Right ventricle myocardium inferior (tissue), 1 donor: ENCODE measurements at regions not wholly inside any gene's neighbourhood (a gene's known extent, or its start where the extent isn't known, plus 50 kb on each side); places are given as distances from the start of the nearest gene placed in this dataset.

Experiments used
- ATAC-seq: fragments of 200-7000 bp; cut with Tn5 transposase; one replicate; pipeline ENCODE4 v1.9.1; 2020; ENCODE audit warnings: mild to moderate bottlenecking, moderate library complexity
- DNase-seq: peaks from one replicate; pipeline ENCODE4 v3.0.0; 2021; ENCODE audit errors: missing footprints
- intact Hi-C: fragments of 100-400 bp; cut with DNase I; formaldehyde crosslinking; loops from one replicate; pipeline ENCODE4 v1.11.0; 2022
- donor health status: DM: no; HTN: yes; CAD: no; lungs with severe emphysema.

DNA sequence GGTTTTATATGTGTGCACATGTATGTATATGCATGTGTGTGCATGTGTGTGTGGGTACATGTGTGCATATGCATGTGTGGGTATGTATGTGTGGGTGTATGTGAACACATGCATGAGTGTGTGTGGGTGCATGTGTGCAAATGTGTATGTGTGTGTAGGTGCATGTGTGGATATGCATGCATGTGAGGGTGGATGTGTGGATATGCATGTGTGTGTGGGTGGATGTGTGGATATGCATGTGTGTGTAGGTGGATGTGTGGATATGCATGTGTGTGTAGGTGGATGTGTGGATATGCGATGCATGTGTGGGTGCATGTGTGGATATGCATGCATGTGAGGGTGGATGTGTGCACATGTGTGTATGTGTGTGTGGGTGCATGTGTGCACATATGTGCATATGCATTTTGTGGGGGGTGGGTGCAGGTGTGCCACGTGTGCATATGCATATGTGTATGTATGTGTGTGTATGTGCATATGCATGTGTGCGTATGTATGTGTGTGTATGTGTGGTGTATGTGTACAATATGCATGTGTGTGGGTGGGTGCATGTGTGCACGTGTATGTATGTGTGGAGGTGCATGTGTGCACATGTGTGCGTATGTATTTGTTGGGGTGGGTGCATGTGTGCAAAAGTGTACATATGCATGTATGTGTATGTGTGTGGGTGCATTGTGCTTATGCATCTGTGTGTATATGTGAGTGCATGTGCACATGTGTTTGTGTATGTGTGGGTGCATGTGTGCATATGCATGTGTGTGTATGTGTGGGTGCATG is 144.2 kb downstream of the GAS1 start:
- ATAC-seq (no peak), DNase-seq (no peak)
- intact Hi-C loops, result no loop called here

DNA sequence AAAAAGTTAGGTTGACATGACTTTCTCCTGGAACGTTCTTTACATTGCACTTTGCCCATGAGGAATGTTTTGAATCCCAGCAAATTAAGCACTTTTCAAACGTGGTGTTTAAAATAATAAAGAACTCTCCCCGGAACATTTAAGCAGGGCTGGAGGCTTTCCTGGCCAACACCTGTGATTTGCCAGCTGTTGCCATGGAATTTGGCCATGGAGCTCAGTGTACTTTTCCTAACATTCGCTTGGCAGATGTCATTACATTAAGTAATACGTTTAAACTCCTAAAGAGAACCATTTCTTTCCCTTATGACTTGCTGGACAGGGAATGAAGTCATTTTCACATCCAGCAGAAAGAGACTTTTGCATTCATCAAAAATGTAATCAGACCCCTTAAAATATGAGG is 146.1 kb downstream of the GAS1 start:
- intact Hi-C loops, result no loop called here
- peak; percentile 50 for ATAC-seq
- no peak for DNase-seq

GRCh38 chr9:86800681-86801080 is 146.6 kb downstream of the GAS1 start:
- intact Hi-C loops, result no loop called here
- no peak for ATAC-seq

DNA sequence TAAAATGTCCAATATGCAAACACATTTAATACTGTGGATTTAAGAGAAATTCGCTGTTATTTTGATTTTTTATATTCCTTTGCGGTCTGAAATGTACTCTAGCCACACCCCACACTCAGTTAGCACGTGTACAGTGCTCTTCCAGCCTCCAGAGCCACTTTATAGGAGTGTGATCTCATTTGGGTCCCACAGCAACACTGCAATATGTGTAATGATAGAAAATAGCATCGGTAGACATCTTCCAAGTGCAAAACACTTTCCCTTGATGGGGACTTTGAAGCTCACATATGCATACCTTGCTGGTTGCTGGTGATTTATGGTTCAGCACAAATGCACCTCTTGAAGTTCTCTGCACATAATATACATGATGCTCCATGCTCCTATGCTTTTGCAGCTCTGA is 148.3 kb downstream of the GAS1 start:
- ATAC-seq, result no peak
- intact Hi-C loops, result no loop called here
- DNase-seq, result no peak

More at GRCh38 chr9:86800681-86801080, 146.6 kb downstream of the GAS1 start:
- no peak for DNase-seq

GRCh38 chr9:86796666-86797065 is 150.6 kb downstream of the GAS1 start:
- DNase-seq, result no peak
- no peak for ATAC-seq
- intact Hi-C loops, result no loop called here

DNA sequence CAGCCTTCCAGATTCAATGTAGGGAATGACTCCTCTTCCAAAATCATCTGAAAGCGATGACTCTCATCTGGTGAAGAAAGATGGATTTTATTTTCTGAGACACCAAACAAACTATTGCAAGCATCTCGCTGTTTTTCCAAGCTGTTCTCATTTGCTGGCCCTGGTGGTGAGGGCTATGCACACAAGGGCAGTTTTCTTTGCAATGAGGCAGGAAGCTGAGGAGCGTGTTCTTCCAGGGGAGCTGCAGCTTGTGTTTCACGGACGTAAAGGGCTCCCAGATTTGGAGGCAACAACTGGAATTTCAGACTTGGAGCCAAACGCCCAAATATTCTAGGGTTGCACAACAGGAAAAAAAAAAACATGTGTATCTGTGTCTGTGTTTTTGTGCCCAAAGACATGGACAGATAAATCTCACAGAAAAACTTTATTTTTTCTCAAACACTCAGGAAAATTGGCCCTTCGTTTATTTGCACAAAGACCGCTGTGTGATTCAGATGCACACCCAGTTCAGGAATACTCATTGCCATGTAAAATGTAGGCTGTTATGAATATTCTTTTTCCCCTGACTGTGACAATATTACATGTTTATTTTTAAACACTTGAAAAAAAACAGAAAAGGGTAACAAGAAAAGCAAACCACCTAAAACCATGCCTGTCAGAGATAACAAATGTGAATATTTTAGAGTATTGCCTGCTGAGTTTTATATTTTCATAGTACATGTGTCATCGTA is 151.3 kb downstream of the GAS1 start:
- intact Hi-C loops, result no loop called here
- ATAC-seq, result peak; percentile 91
- no peak for DNase-seq

DNA sequence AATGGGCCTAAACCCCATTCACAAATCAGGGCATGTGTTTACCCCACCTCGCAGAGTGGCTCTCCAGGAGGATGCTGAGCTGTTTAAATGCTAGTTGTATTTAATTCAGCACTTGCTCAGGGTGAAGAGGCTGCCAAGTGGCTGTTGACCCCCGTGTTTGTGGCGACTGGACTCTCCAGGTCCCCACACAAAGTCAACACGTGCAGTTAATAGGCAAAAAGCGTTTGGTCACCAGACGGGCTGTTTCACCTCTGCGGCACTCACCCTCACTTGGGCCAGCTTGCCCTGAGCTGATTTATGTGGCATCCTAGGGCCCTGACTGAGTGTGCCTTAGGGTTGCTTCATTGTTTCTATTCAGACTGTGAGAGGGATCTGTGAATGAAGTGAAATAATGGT is 152.3 kb downstream of the GAS1 start:
- peak; percentile 14 for ATAC-seq
- intact Hi-C loops, result no loop called here

GRCh38 chr9:86794391-86795046 is 152.8 kb downstream of the GAS1 start:
- ATAC-seq (peak; percentile 49), DNase-seq (no peak)
- intact Hi-C loops, result no loop called here

More for the DNA sequence above, 152.3 kb downstream of the GAS1 start:
- DNase-seq, result no peak

DNA sequence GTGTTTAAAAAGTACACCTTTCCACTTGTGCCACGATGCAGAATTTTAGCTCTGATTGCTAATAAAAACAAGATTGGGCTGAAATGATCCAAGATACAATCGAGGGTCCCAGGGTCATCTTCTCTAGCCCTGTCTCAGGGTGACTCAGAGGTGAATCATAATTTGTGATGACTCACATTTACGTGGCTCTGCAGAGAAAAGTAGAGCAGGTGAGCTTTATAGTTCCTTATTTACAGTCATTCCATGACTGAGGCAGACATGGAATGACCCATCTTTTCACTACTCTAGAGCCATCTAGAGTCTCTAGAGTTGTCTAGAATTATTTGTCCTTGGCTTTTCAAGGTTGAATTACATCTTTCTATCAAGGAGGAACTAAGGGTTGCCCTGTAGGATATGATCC is 155.2 kb downstream of the GAS1 start:
- ATAC-seq, result no peak
- DNase-seq, result no peak
- intact Hi-C loops, result no loop called here

- ATAC-seq (no peak), DNase-seq (no peak)
- intact Hi-C loops, result no loop called here
Measured at GRCh38 chr9:86790805-86791204, 156.5 kb downstream of the GAS1 start.

DNA sequence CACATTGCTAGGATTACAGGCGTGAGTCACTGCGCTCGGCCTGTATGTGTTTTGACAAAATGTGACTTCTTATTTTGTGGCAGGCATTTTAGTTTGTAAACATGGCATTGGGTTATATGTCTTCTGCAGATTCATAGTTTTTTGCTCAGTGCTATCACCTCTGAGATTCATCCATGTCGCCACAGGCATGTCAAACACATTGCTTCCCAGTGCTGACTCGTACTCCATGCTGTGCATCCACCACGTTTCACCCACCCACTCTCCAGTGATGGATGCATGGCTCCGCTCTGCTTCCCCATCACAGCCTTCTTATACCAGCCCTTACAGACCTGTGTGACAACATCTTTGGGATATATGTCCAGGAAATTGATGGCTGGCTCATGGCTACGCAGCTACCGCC is 158.8 kb downstream of the GAS1 start:
- no peak for ATAC-seq
- intact Hi-C loops, result no loop called here
- no peak for DNase-seq

DNA sequence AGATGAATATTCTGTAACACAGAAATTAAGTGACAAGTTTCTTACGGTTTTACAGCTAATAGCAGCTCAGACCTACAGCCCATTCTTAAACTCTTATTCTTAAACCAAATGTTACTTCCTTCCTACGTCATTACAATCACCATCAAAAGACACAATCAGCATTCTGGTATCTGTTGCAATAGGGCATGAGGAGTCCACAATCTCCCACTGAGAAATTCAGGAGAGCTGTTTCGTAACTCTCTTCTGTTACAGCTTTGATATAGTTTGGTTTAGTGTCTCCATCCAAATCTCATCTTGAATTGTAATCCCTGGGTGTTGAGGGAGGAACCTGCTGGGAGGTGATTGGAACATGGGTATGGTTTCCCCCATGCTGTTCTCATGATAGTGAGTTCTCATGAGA is 163.4 kb downstream of the GAS1 start:
- DNase-seq, result no peak
- no peak for ATAC-seq
- intact Hi-C loops, result no loop called here

- no peak for DNase-seq
- intact Hi-C loops, result no loop called here
- no peak for ATAC-seq
Measured at GRCh38 chr9:86782831-86783230, 164.5 kb downstream of the GAS1 start.

DNA sequence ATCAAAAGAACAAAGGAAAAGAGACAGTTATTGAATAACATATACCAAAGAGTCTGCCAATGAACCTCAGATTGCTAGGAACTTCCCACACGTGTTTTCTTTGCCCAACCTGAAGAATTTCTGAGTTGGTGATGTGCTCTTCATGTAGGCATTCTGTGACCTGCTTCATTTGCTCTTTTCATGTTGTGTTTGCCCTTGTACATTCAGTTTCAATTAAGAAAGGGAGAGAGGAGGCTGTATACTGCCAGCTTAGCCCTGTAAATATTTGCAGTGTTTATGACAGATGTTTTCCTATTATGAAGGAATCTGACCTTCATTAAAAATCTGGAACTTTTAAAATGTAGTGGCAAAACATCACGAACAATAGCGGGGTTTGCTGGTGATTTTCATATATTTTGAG is 168.5 kb downstream of the GAS1 start:
- intact Hi-C loops, result no loop called here
- ATAC-seq (no peak), DNase-seq (no peak)

GRCh38 chr9:86775718-86776117 is 171.6 kb downstream of the GAS1 start:
- ATAC-seq, result no peak
- no peak for DNase-seq
- intact Hi-C loops, result no loop called here

DNA sequence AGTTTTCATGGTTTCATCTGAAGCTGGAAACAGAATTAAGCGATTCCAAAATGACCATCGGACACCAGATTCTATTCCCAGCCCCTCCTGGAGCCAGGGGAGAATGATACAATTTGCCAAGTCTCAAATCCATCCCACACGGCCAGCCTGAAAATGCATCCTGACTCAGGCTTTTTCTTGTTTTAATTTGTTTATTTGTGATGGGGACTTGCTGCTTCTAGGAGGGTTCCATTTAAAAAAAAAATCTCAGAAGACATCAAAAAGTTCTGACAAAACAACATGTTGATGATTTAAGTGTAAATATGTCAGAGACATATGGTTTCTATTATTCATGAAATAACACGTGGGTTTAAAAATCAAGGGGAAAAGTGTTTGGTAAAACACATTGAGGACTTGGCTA is 173.2 kb downstream of the GAS1 start:
- ATAC-seq, result no peak
- DNase-seq, result no peak
- intact Hi-C loops, result no loop called here

GRCh38 chr9:86773422-86773945 is 173.8 kb downstream of the GAS1 start:
- intact Hi-C loops, result no loop called here
- ATAC-seq, result peak; percentile 38
- DNase-seq, result no peak

DNA sequence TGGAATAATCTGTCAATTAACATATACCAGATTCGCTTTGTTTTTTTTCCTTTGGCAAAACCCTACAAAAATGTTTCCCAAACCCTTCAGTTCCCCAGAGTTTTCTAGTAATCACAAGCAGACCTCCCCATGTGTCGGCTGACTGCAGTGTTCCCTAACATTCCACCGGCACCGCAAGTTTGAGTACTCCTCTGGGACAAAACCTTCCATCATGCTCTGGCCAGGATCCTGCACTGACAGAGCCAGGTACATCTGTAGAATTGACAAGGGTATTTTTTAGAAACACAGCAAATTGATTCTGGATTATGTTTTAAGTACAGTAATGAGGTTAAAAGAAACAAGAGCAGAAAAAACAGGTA is 174.7 kb downstream of the GAS1 start:
- DNase-seq (no peak), ATAC-seq (peak; percentile 75)
- intact Hi-C loops, result no loop called here

GRCh38 chr9:86771941-86772634 is 175.2 kb downstream of the GAS1 start:
- peak; percentile 58 for ATAC-seq
- intact Hi-C loops, result no loop called here

More at GRCh38 chr9:86771941-86772634, 175.2 kb downstream of the GAS1 start:
- no peak for DNase-seq
